ENCODE measurements at regions not wholly inside any gene's neighbourhood (a gene's known extent, or its start where the extent isn't known, plus 50 kb on each side); places are given as distances from the start of the nearest gene placed in this dataset.

- Histone ChIP-seq H3K36me3 (no peaks in the 10 kb centered on the region), H3K27ac (no peak overlapping the region), H3K4me1 (no peaks in the 10 kb centered on the region), H3K4me3 (no peak overlapping the region), H3K27me3 (no peaks in the 10 kb centered on the region), H3K9me3 (no peaks in the 10 kb centered on the region)
- no peak for DNase-seq (ENCODE audit: low spot score in 2 of 2)
- intact Hi-C loops (cut with DNase I; ENCODE audit: low total_unique reads) = no loop called here
- TF ChIP-seq POLR2A (IDR thresholded peaks at IDR 0.05) = no peak
- no peak for TF ChIP-seq POLR2AphosphoS5 (IDR thresholded peaks at IDR 0.05)
- no peak for TF ChIP-seq CTCF (IDR thresholded peaks at IDR 0.05)
Measured at GRCh38 chr9:85258236-85258635, 483.5 kb downstream of the AGTPBP1 start.

GRCh38 chr9:85249313-85249621 lies 492.5 kb downstream of the AGTPBP1 start:
- Histone ChIP-seq H3K36me3 (no peaks in the 10 kb centered on the region), H3K4me1 (peaks cover 0 to 5% of the 10 kb centered on the region in 2 donors), H3K27ac (no peak overlapping the region), H3K27me3 (no peaks in the 10 kb centered on the region), H3K9me3 (no peaks in the 10 kb centered on the region), H3K4me3 (no peak overlapping the region)
- TF ChIP-seq POLR2A (IDR thresholded peaks at IDR 0.05) = no peak
- TF ChIP-seq POLR2AphosphoS5 (IDR thresholded peaks at IDR 0.05) = no peak
- TF ChIP-seq CTCF (IDR thresholded peaks at IDR 0.05) = no peak
- no peak for DNase-seq (ENCODE audit: low spot score in 2 of 2)
- intact Hi-C loops (cut with DNase I; ENCODE audit: low total_unique reads) = no loop called here

- Histone ChIP-seq H3K36me3 (no peaks in the 10 kb centered on the region), H3K4me1 (peaks cover 0 to 5% of the 10 kb centered on the region in 2 donors), H3K9me3 (no peaks in the 10 kb centered on the region), H3K4me3 (no peak overlapping the region), H3K27me3 (no peaks in the 10 kb centered on the region), H3K27ac (no peak overlapping the region)
- intact Hi-C loops (cut with DNase I; ENCODE audit: low total_unique reads) = no loop called here
- DNase-seq (ENCODE audit: low spot score in 2 of 2) = no peak
- TF ChIP-seq CTCF (IDR thresholded peaks at IDR 0.05) = no peak
- TF ChIP-seq POLR2AphosphoS5 (IDR thresholded peaks at IDR 0.05) = no peak
- no peak for TF ChIP-seq POLR2A (IDR thresholded peaks at IDR 0.05)
Measured at GRCh38 chr9:85248514-85249312, 493.0 kb downstream of the AGTPBP1 start.

- H3K4me3 ChIP-seq = no peak overlapping the region
- no peaks in the 10 kb centered on the region for H3K36me3 ChIP-seq
- H3K9me3 ChIP-seq = no peaks in the 10 kb centered on the region
- intact Hi-C loops (cut with DNase I; ENCODE audit: low total_unique reads) = no loop called here
- no peak for TF ChIP-seq POLR2AphosphoS5 (IDR thresholded peaks at IDR 0.05)
- no peak for TF ChIP-seq POLR2A (IDR thresholded peaks at IDR 0.05)
- no peak for TF ChIP-seq CTCF (IDR thresholded peaks at IDR 0.05)
- H3K4me1 ChIP-seq = peaks cover 0 to 5% of the 10 kb centered on the region in 2 donors
- no peaks in the 10 kb centered on the region for H3K27me3 ChIP-seq
- no peak for DNase-seq (ENCODE audit: low spot score in 2 of 2)
- H3K27ac ChIP-seq = no peak overlapping the region
Measured at GRCh38 chr9:85246541-85246940, 495.2 kb downstream of the AGTPBP1 start.

GRCh38 chr9:85244856-85245255 lies 496.9 kb downstream of the AGTPBP1 start:
- TF ChIP-seq POLR2A (IDR thresholded peaks at IDR 0.05) (no peak), POLR2AphosphoS5 (IDR thresholded peaks at IDR 0.05) (no peak), CTCF (IDR thresholded peaks at IDR 0.05) (no peak)
- H3K36me3 ChIP-seq = no peaks in the 10 kb centered on the region
- no peak overlapping the region for H3K4me3 ChIP-seq
- no peaks in the 10 kb centered on the region for H3K27me3 ChIP-seq
- no peak overlapping the region for H3K27ac ChIP-seq
- H3K4me1 ChIP-seq = peaks cover 0 to 5% of the 10 kb centered on the region in 2 donors
- intact Hi-C loops (cut with DNase I; ENCODE audit: low total_unique reads) = no loop called here
- H3K9me3 ChIP-seq = peaks cover 0 to 5% of the 10 kb centered on the region in 2 donors
- no peak for DNase-seq (ENCODE audit: low spot score in 2 of 2)

All from breast epithelium (tissue), 4 donors.